PC-3 (cell line): ENCODE measurements at regions not wholly inside any gene's neighbourhood (a gene's known extent, or its start where the extent isn't known, plus 50 kb on each side); places are given as distances from the start of the nearest gene placed in this dataset.

Experiments
- CTCF ChIP-seq: fragments of 300-600 bp; sonication (generic); conservative IDR thresholded peaks from 2 replicates; pipeline ENCODE4 v1.5.1; 2017; ENCODE audit warnings: antibody characterized with exemption, low read depth, mild to moderate bottlenecking, low read length
- EZH2 ChIP-seq: fragments of 300-600 bp; sonication (generic); IDR thresholded peaks from one replicate; pipeline ENCODE4 v1.6.1; 2017; ENCODE audit warnings: antibody characterized with exemption, mild to moderate bottlenecking, low read length; ENCODE audit not compliant: unreplicated experiment

- TF ChIP-seq CTCF (no peak), EZH2 (no peak)
These were observed 315.6 kb downstream of the EDEM1 start for GRCh38 chr3:5503136-5503535.
